Thyroid gland (tissue), 4 donors: ENCODE measurements at regions not wholly inside any gene's neighbourhood (a gene's known extent, or its start where the extent isn't known, plus 50 kb on each side); places are given as distances from the start of the nearest gene placed in this dataset.
"Not testable (repeated sequence)": the region's sequence is repeated elsewhere in the genome, so short reads cannot be mapped to it uniquely, and the experiment has no call there.

Experiments used
- DNase-seq, 2 donors: peaks; one replicate each; pipeline ENCODE4 v3.0.0-alpha.2; 2019
- H3K27ac ChIP-seq, 3 donors: fragments of 200-600 bp; sonication (generic); 1 replicate in 2 of 3; 2 replicates in 1 of 3; pipeline ENCODE4 v1.5.1; 2016 to 2019; ENCODE audit warnings: mild to moderate bottlenecking in 1 of 3, moderate library complexity in 1 of 3
- H3K27me3 ChIP-seq: fragments of 200-600 bp; sonication (generic); one replicate; pipeline ENCODE4 v1.5.1; 2019
- H3K36me3 ChIP-seq, 2 donors: fragments of 200-600 bp; sonication (generic); one replicate each; pipeline ENCODE4 v1.5.1; 2016 to 2019
- H3K4me1 ChIP-seq, 2 donors: fragments of 200-600 bp; sonication (generic); one replicate each; pipeline ENCODE4 v1.5.1; 2017 to 2019
- H3K4me3 ChIP-seq, 3 donors: fragments of 200-600 bp; sonication (generic); replicated peaks in 1 of 3; 1 replicate in 2 of 3; 2 replicates in 1 of 3; pipeline ENCODE4 v1.5.1; 2016; ENCODE audit warnings: mild to moderate bottlenecking in 1 of 3
- H3K9me3 ChIP-seq: fragments of 200-600 bp; sonication (generic); one replicate; pipeline ENCODE4 v1.5.1; 2017
- POLR2A ChIP-seq, 2 donors: fragments of 450-650 bp; IDR thresholded peaks; one replicate each; pipeline ENCODE4 v1.6.1; 2017; ENCODE audit warnings: antibody characterized with exemption in 2 of 2, mild to moderate bottlenecking in 2 of 2, moderate library complexity in 1 of 2
- WGBS, 2 donors: methylation state at CpG; one replicate each; pipeline ENCODE4 v1.1.5; 2017; 5-methylcytosine and 5-hydroxymethylcytosine counted together
- intact Hi-C: fragments of 100-400 bp; cut with DNase I; formaldehyde crosslinking; loops from one replicate; pipeline ENCODE4 v1.15.1; 2023
- TF ChIP-seq, protein P1 (sequence below), 6 experiments: fragments of 200-600 bp in 3 of 6; fragments of 450-650 bp in 3 of 6; sonication (generic) in 3 of 6; IDR thresholded peaks; one replicate each; pipeline ENCODE4 v1.5.1; 2016 to 2019; ENCODE audit warnings: antibody characterized with exemption in 6 of 6, mild to moderate bottlenecking in 2 of 6, inconsistent platforms in 1 of 6, moderate library complexity in 1 of 6

DNA sequence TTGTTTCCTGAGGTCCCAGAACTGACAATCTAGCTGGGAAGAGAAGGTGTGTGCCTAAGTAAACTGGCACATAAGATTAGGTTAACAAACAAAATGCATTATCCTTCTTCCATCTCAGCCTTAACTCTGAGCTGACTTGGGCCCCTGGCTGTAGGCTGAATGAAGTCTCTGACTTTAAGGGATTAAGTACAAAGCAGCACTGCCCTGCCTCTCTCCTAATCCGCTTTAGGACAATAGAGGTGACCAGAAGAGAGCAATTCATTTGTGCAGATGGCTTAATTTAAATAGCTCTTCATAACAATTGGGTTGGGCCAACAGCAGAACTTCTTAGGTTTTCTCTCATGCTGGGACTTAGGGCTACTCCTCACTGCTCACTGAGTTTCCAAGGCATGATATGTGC, 181.6 kb upstream of the SOX14 start:
- WGBS, 2 donors, result 35 to 38% methylated on average over 1 of the region's 1 CpG
- intact Hi-C loops, result no loop called here
- no peak for TF ChIP-seq POLR2A (IDR thresholded peaks at IDR 0.05)
- TF ChIP-seq, protein P1, sequence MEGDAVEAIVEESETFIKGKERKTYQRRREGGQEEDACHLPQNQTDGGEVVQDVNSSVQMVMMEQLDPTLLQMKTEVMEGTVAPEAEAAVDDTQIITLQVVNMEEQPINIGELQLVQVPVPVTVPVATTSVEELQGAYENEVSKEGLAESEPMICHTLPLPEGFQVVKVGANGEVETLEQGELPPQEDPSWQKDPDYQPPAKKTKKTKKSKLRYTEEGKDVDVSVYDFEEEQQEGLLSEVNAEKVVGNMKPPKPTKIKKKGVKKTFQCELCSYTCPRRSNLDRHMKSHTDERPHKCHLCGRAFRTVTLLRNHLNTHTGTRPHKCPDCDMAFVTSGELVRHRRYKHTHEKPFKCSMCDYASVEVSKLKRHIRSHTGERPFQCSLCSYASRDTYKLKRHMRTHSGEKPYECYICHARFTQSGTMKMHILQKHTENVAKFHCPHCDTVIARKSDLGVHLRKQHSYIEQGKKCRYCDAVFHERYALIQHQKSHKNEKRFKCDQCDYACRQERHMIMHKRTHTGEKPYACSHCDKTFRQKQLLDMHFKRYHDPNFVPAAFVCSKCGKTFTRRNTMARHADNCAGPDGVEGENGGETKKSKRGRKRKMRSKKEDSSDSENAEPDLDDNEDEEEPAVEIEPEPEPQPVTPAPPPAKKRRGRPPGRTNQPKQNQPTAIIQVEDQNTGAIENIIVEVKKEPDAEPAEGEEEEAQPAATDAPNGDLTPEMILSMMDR (IDR thresholded peaks at IDR 0.05), result no peak

DNA sequence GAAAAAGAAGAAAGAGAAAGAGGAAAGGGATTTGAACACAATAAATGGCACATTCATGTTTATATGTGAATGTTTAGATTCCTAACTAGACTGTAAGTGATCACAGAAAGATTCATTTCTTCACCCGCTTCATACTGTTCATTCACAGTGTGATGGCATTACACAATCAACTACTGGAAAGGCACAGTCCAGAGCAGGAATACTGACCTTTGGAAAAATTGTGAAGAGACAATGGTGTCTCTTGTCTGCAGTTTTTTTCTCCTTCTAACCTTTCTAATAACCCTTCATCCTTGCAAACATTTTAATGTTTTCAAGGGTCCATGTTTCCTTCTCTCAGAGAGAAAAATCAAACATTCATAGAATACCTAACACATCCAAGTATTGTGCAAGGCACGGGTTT, 180.9 kb upstream of the SOX14 start:
- no peak overlapping the region for H3K4me3 ChIP-seq
- H3K27me3 ChIP-seq, result no peaks in the 10 kb centered on the region
- no peak overlapping the region for H3K27ac ChIP-seq
- WGBS, 2 donors, result 82 to 88% methylated on average over 2 of the region's 2 CpGs
- intact Hi-C loops, result no loop called here
- H3K36me3 ChIP-seq, result no peaks in the 10 kb centered on the region
- no peaks in the 10 kb centered on the region for H3K4me1 ChIP-seq
- no peaks in the 10 kb centered on the region for H3K9me3 ChIP-seq
- DNase-seq, result no peak
- no peak for TF ChIP-seq POLR2A (IDR thresholded peaks at IDR 0.05)
- TF ChIP-seq, protein P1 (IDR thresholded peaks at IDR 0.05), result no peak

More for the DNA sequence above, 181.6 kb upstream of the SOX14 start:
- H3K36me3 ChIP-seq, result no peaks in the 10 kb centered on the region
- H3K9me3 ChIP-seq, result no peaks in the 10 kb centered on the region
- no peaks in the 10 kb centered on the region for H3K4me1 ChIP-seq
- no peak overlapping the region for H3K4me3 ChIP-seq
- DNase-seq, result no peak
- no peak overlapping the region for H3K27ac ChIP-seq
- no peaks in the 10 kb centered on the region for H3K27me3 ChIP-seq

DNA sequence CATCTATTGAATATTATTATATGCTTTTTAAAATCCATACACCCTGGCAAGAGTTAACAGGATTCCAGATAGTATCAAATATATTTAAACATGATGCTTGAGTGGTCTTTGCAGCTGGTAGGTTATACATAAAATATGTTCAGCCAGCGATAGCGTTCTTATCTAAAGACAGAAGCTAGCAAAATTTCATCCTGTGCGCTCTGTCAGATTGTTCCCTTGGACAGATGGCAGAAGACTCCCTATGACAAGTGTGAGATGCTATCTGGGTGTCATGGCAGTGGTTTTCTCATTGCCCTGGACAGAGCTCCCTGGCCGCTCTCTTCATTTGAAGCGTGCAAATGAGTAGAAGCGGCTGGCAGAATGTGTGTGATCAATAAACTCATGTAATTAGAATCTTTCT, 175.2 kb upstream of the SOX14 start:
- H3K27ac ChIP-seq, result no peak overlapping the region
- no peaks in the 10 kb centered on the region for H3K27me3 ChIP-seq
- H3K36me3 ChIP-seq, result no peaks in the 10 kb centered on the region
- no peaks in the 10 kb centered on the region for H3K9me3 ChIP-seq
- H3K4me3 ChIP-seq, result no peak overlapping the region
- H3K4me1 ChIP-seq, result no peaks in the 10 kb centered on the region
- no peak for DNase-seq
- intact Hi-C loops, result no loop called here
- TF ChIP-seq POLR2A (IDR thresholded peaks at IDR 0.05), result no peak
- TF ChIP-seq, protein P1 (IDR thresholded peaks at IDR 0.05), result no peak
- 79 to 81% methylated on average over 6 of the region's 6 CpGs for WGBS, 2 donors

DNA sequence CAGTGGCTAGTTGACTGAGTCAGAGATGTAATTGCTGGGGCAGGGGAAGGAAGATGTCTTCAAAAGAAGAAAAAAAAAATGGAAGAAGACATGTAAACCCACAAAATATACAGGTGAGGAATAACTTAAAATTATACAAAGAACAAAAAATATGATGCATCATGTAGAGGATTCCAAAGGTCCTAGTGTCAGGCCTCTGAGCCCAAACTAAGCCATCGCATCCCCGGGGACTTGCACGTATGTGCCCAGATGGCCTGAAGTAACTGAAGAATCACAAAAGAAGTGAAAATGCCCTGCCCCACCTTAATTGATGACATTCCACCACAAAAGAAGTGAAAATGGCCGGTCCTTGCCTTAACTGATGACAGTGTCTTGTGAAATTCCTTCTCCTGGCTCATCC, 168.7 kb upstream of the SOX14 start:
- H3K27me3 ChIP-seq, H3K27ac ChIP-seq, H3K4me1 ChIP-seq, H3K36me3 ChIP-seq, H3K4me3 ChIP-seq, DNase-seq, H3K9me3 ChIP-seq, intact Hi-C loops: not testable (repeated sequence)
- WGBS, 2 donors, result 70 to 72% methylated on average over 4 of the region's 4 CpGs

DNA sequence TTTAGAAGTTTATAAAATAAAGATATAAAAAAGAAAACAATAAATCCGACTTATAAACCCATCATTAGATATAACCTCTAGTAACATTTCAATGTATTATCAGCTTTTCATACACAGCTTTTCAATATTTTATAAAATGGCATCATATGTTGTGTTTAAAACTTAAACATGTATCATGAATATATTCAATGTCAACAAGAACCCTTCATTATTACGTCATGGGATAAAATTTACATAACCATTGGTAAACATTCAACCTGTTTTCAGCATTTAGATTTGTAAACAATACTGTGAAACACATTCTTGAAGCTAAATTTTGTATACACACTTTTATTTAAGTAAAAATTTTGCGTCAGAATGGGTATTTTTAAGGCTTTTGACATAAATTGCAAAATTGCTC, 153.4 kb upstream of the SOX14 start:
- WGBS, 2 donors, result 75 to 80% methylated on average over 3 of the region's 3 CpGs
- no peak for DNase-seq
- Histone ChIP-seq H3K4me1 (no peaks in the 10 kb centered on the region), H3K27ac (no peak overlapping the region), H3K9me3 (no peaks in the 10 kb centered on the region), H3K4me3 (no peak overlapping the region), H3K27me3 (no peaks in the 10 kb centered on the region), H3K36me3 (no peaks in the 10 kb centered on the region)
- intact Hi-C loops, result no loop called here
- TF ChIP-seq, protein P1 (IDR thresholded peaks at IDR 0.05), result no peak
- TF ChIP-seq POLR2A (IDR thresholded peaks at IDR 0.05), result no peak

DNA sequence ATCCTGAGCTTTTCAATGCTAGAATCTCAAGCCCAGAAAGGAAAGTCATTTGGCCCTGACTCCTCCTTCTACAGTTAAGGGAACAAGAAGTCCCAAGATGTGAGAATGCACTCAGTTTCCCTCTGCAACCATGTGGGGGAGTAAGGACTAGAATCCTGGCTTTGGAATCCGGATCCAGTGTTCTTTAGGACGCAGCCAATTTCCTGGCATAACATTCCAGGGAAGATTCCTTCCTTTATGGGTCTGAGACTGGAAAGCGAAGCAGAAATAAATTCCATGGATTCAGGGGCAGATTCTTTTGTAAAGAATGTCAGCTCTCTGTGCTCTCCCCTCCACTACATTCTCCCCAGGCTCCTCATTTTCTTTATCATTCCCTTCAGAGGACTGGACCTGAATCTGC, 151.8 kb upstream of the SOX14 start:
- TF ChIP-seq POLR2A (IDR thresholded peaks at IDR 0.05), result no peak
- TF ChIP-seq, protein P1 (IDR thresholded peaks at IDR 0.05), result no peak
- no peaks in the 10 kb centered on the region for H3K9me3 ChIP-seq
- intact Hi-C loops, result no loop called here
- H3K36me3 ChIP-seq, result no peaks in the 10 kb centered on the region
- no peaks in the 10 kb centered on the region for H3K4me1 ChIP-seq
- H3K27me3 ChIP-seq, result no peaks in the 10 kb centered on the region
- no peak overlapping the region for H3K4me3 ChIP-seq
- DNase-seq, result no peak
- 17 to 26% methylated on average over 3 of the region's 3 CpGs for WGBS, 2 donors
- no peak overlapping the region for H3K27ac ChIP-seq
